Adrenal gland (tissue), 5 donors: ENCODE measurements at regions not wholly inside any gene's neighbourhood (a gene's known extent, or its start where the extent isn't known, plus 50 kb on each side); places are given as distances from the start of the nearest gene placed in this dataset.

Source experiments
- POLR2A ChIP-seq, 2 donors: fragments of 450-650 bp; IDR thresholded peaks; one replicate each; pipeline ENCODE4 v1.6.1; 2017; ENCODE audit warnings: antibody characterized with exemption in 2 of 2, mild to moderate bottlenecking in 2 of 2, moderate library complexity in 1 of 2
- TF ChIP-seq, protein P1 (sequence below), 6 experiments: fragments of 450-650 bp in 4 of 6; fragments of 200-600 bp in 2 of 6; sonication (generic) in 1 of 6; IDR thresholded peaks; 1 replicate in 5 of 6; 2 replicates in 1 of 6; pipeline versions ENCODE4 v1.5.1 to v1.8.0; 2016 to 2021; ENCODE audit warnings: antibody characterized with exemption in 6 of 6, mild to moderate bottlenecking in 2 of 6, moderate library complexity in 1 of 6
- donor health status: DM: no; HTN: no; CAD: no.

DNA sequence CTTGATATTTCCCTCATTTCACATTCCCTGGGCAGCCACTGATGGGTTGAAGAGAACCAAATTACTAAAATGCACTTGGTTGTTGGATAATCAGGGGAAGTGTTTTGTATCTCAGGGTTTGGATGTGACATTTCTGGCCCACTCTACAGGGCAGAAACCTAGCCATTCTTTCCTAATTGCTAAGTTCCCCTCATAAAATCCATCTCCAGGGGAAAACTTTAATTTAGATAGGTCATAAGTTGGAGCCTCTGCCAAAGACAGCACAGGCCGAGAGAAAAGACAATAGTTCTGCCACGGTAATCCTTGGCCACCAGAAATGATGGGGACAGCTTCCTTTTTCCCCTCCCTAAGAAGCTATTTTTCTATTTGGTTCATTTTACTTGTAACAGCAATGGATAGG, 192.7 kb upstream of the C1QTNF7 start:
- TF ChIP-seq, protein P1, sequence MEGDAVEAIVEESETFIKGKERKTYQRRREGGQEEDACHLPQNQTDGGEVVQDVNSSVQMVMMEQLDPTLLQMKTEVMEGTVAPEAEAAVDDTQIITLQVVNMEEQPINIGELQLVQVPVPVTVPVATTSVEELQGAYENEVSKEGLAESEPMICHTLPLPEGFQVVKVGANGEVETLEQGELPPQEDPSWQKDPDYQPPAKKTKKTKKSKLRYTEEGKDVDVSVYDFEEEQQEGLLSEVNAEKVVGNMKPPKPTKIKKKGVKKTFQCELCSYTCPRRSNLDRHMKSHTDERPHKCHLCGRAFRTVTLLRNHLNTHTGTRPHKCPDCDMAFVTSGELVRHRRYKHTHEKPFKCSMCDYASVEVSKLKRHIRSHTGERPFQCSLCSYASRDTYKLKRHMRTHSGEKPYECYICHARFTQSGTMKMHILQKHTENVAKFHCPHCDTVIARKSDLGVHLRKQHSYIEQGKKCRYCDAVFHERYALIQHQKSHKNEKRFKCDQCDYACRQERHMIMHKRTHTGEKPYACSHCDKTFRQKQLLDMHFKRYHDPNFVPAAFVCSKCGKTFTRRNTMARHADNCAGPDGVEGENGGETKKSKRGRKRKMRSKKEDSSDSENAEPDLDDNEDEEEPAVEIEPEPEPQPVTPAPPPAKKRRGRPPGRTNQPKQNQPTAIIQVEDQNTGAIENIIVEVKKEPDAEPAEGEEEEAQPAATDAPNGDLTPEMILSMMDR (IDR thresholded peaks at IDR 0.05) = no peak
- no peak for TF ChIP-seq POLR2A (IDR thresholded peaks at IDR 0.05)
